GM12891 (cell line): ENCODE measurements at regions not wholly inside any gene's neighbourhood (a gene's known extent, or its start where the extent isn't known, plus 50 kb on each side); places are given as distances from the start of the nearest gene placed in this dataset.
"Not testable (repeated sequence)": the region's sequence is repeated elsewhere in the genome, so short reads cannot be mapped to it uniquely, and the experiment has no call there.

Experiments
- PAX5 ChIP-seq: IDR thresholded peaks from 2 replicates; pipeline ENCODE4 v1.6.1; 2011; ENCODE audit warnings: low read length, moderate library complexity, mild to moderate bottlenecking; ENCODE audit not compliant: insufficient read depth, severe bottlenecking
- POLR2A ChIP-seq: IDR thresholded peaks from 2 replicates; pipeline ENCODE4 v1.6.1; 2011; ENCODE audit warnings: low read depth, low read length, control low read depth
- POLR2AphosphoS5 ChIP-seq: IDR thresholded peaks from 2 replicates; pipeline ENCODE4 v1.6.1; 2011; ENCODE audit warnings: low read depth, low read length, control low read depth
- POU2F2 ChIP-seq: IDR thresholded peaks from 2 replicates; pipeline ENCODE4 v1.6.1; 2011; ENCODE audit warnings: low read depth, mild to moderate bottlenecking, control low read depth, low read length, moderate library complexity
- SPI1 ChIP-seq: IDR thresholded peaks from 2 replicates; pipeline ENCODE4 v1.6.1; 2011; ENCODE audit warnings: low read depth, low read length, control low read depth
- TAF1 ChIP-seq: IDR thresholded peaks from 2 replicates; pipeline ENCODE4 v1.6.1; 2011; ENCODE audit warnings: low read depth, low read length, control low read depth

DNA sequence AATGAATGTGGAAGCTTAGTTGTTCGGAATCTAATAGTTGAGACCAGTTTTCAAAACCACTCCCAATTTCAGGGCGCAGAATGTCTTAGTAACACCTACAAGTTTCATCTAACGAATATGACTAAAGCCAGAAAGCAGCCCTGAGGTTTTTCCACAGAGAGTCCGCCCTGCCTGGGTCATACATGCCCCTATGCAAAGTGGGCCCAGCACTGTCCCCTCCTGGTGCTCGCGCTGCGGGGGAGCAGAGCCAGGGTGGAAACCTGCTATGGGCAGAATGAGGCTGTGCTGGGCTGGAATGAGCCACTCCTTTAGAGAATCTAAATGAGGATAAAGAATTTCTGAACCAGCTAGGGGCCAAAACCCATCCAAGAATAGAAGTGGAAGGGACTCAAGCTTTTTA is 334.0 kb downstream of the GOLGA6L6 start:
- TF ChIP-seq POLR2A, SPI1, TAF1, PAX5, POLR2AphosphoS5, POU2F2: not testable (repeated sequence)
